SK-N-SH treated with all-trans-retinoic acid at 6 μM for 48 hours (cell line): ENCODE measurements at regions not wholly inside any gene's neighbourhood (a gene's known extent, or its start where the extent isn't known, plus 50 kb on each side); places are given as distances from the start of the nearest gene placed in this dataset.

ENCODE experiments used
- CSRNP3 ChIP-seq: fragments of 250-450 bp; sonication (Bioruptor Pico); IDR thresholded peaks from 2 replicates; pipeline ENCODE4 v1.5.1; 2021; ENCODE audit warnings: mild to moderate bottlenecking, moderate library complexity
- ESRRG ChIP-seq: fragments of 250-450 bp; sonication (Bioruptor Pico); IDR thresholded peaks from 2 replicates; pipeline ENCODE4 v1.6.1; 2021; ENCODE audit warnings: mild to moderate bottlenecking
- GLIS3 ChIP-seq: fragments of 250-450 bp; sonication (Bioruptor Pico); IDR thresholded peaks from 2 replicates; pipeline ENCODE4 v1.5.0; 2020; ENCODE audit warnings: mild to moderate bottlenecking, moderate library complexity
- PPARA ChIP-seq: fragments of 250-450 bp; sonication (Bioruptor Pico); IDR thresholded peaks from 2 replicates; pipeline ENCODE4 v1.5.0; 2020; ENCODE audit warnings: mild to moderate bottlenecking, borderline replicate concordance
- TF ChIP-seq, protein P1 (sequence below): fragments of 250-450 bp; sonication (Bioruptor Pico); IDR thresholded peaks from 2 replicates; pipeline ENCODE4 v1.8.0; 2020; ENCODE audit warnings: mild to moderate bottlenecking, moderate library complexity, borderline replicate concordance

- TF ChIP-seq ESRRG (CRISPR knock-in tag): no peak
- TF ChIP-seq CSRNP3 (CRISPR knock-in tag): no peak
- no peak for TF ChIP-seq PPARA (CRISPR knock-in tag)
- TF ChIP-seq, protein P1, sequence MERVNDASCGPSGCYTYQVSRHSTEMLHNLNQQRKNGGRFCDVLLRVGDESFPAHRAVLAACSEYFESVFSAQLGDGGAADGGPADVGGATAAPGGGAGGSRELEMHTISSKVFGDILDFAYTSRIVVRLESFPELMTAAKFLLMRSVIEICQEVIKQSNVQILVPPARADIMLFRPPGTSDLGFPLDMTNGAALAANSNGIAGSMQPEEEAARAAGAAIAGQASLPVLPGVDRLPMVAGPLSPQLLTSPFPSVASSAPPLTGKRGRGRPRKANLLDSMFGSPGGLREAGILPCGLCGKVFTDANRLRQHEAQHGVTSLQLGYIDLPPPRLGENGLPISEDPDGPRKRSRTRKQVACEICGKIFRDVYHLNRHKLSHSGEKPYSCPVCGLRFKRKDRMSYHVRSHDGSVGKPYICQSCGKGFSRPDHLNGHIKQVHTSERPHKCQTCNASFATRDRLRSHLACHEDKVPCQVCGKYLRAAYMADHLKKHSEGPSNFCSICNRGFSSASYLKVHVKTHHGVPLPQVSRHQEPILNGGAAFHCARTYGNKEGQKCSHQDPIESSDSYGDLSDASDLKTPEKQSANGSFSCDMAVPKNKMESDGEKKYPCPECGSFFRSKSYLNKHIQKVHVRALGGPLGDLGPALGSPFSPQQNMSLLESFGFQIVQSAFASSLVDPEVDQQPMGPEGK (CRISPR knock-in tag): no peak
- TF ChIP-seq GLIS3: no peak
Observed at GRCh38 chr11:97912629-97913028, 1108.1 kb upstream of the CNTN5 start.
